H9 (cell line): ENCODE measurements at regions not wholly inside any gene's neighbourhood (a gene's known extent, or its start where the extent isn't known, plus 50 kb on each side); places are given as distances from the start of the nearest gene placed in this dataset.

Source experiments
- DNase-seq: peaks from one replicate; pipeline ENCODE4 v3.0.0-alpha.2; 2017
- H2AFZ ChIP-seq: one replicate; pipeline ENCODE4 v1.6.1; 2013; ENCODE audit warnings: mild to moderate bottlenecking, low read length, control low read depth, moderate library complexity
- H2AK5ac ChIP-seq: 2 replicates; pipeline ENCODE4 v1.6.1; 2013; ENCODE audit warnings: low read length, control low read depth, mixed read lengths; ENCODE audit not compliant: insufficient read length
- H2BK120ac ChIP-seq: one replicate; pipeline ENCODE4 v1.6.1; 2013; ENCODE audit warnings: low read depth, mild to moderate bottlenecking, low read length, control low read depth, inconsistent platforms; ENCODE audit not compliant: poor library complexity, severe bottlenecking
- H2BK12ac ChIP-seq: 2 replicates; pipeline ENCODE4 v1.6.1; 2013; ENCODE audit warnings: low read length, control low read depth, mixed read lengths, low read depth; ENCODE audit not compliant: insufficient read length
- H2BK15ac ChIP-seq: 2 replicates; pipeline ENCODE4 v1.6.1; 2013; ENCODE audit warnings: low read depth, low read length, control low read depth
- H2BK20ac ChIP-seq: one replicate; pipeline ENCODE4 v1.6.1; 2013; ENCODE audit warnings: low read depth, mild to moderate bottlenecking, low read length, control low read depth, inconsistent platforms; ENCODE audit not compliant: poor library complexity, severe bottlenecking
- H2BK5ac ChIP-seq: 2 replicates; pipeline ENCODE4 v1.6.1; 2013; ENCODE audit warnings: low read length, control low read depth, mixed read lengths; ENCODE audit not compliant: insufficient read length
- H3K14ac ChIP-seq: 2 replicates; pipeline ENCODE4 v1.6.1; 2013; ENCODE audit warnings: low read length, control low read depth; ENCODE audit not compliant: insufficient read depth
- H3K18ac ChIP-seq: 2 replicates; pipeline ENCODE4 v1.6.1; 2013; ENCODE audit warnings: low read depth, mild to moderate bottlenecking, mixed read lengths, low read length, control low read depth; ENCODE audit not compliant: insufficient read length
- H3K23ac ChIP-seq: 2 replicates; pipeline ENCODE4 v1.6.1; 2013; ENCODE audit warnings: low read length, control low read depth, mixed read lengths, low read depth; ENCODE audit not compliant: insufficient read length
- H3K23me2 ChIP-seq: 2 replicates; pipeline ENCODE4 v1.6.1; 2013; ENCODE audit warnings: low read depth, mild to moderate bottlenecking, mixed read lengths, low read length, control low read depth; ENCODE audit not compliant: insufficient read length, poor library complexity, severe bottlenecking
- H3K27ac ChIP-seq: 2 replicates; pipeline ENCODE4 v1.5.1; 2013; ENCODE audit warnings: low read length, control low read depth, mixed read lengths, low read depth; ENCODE audit not compliant: insufficient read length
- H3K27me3 ChIP-seq: 2 replicates; pipeline ENCODE4 v1.6.1; 2013; ENCODE audit warnings: low read length, control low read depth, inconsistent platforms; ENCODE audit not compliant: insufficient read depth
- H3K4ac ChIP-seq: 2 replicates; pipeline ENCODE4 v1.6.1; 2013; ENCODE audit warnings: low read depth, mild to moderate bottlenecking, control low read depth, inconsistent platforms, low read length, moderate library complexity
- H3K4me1 ChIP-seq: 2 replicates; pipeline ENCODE4 v1.6.1; 2013; ENCODE audit warnings: low read length, control low read depth, inconsistent platforms; ENCODE audit not compliant: insufficient read depth
- H3K4me2 ChIP-seq: 2 replicates; pipeline ENCODE4 v1.6.1; 2013; ENCODE audit warnings: low read length, control low read depth, mixed read lengths; ENCODE audit not compliant: insufficient read length, insufficient read depth
- H3K56ac ChIP-seq: 2 replicates; pipeline ENCODE4 v1.6.1; 2013; ENCODE audit warnings: low read depth, mild to moderate bottlenecking, mixed read lengths, low read length, control low read depth; ENCODE audit not compliant: insufficient read length
- H3K79me1 ChIP-seq: 2 replicates; pipeline ENCODE4 v1.6.1; 2013; ENCODE audit warnings: low read depth, mild to moderate bottlenecking, moderate library complexity, low read length, control low read depth, inconsistent platforms; ENCODE audit not compliant: insufficient read depth, poor library complexity, severe bottlenecking
- H3K79me2 ChIP-seq: 2 replicates; pipeline ENCODE4 v1.6.1; 2013; ENCODE audit warnings: low read length, control low read depth, inconsistent platforms; ENCODE audit not compliant: insufficient read depth
- H3K9ac ChIP-seq: 2 replicates; pipeline ENCODE4 v1.6.1; 2013; ENCODE audit warnings: low read length, control low read depth, mixed read lengths; ENCODE audit not compliant: insufficient read length; ENCODE audit errors: extremely low read depth
- H3K9me3 ChIP-seq: one replicate; pipeline ENCODE4 v1.6.1; 2013; ENCODE audit warnings: low read depth, low read length, inconsistent platforms; ENCODE audit not compliant: control insufficient read depth
- H3T11ph ChIP-seq: one replicate; pipeline ENCODE4 v1.6.1; 2013; ENCODE audit warnings: mild to moderate bottlenecking, low read length, control low read depth, inconsistent platforms
- H4K20me1 ChIP-seq: one replicate; pipeline ENCODE4 v1.6.1; 2013; ENCODE audit not compliant: control insufficient read depth, insufficient read length, insufficient read depth
- H4K5ac ChIP-seq: 2 replicates; pipeline ENCODE4 v1.6.1; 2013; ENCODE audit warnings: low read depth, mild to moderate bottlenecking, mixed read lengths, low read length, control low read depth; ENCODE audit not compliant: insufficient read length
- H4K8ac ChIP-seq: replicated peaks from 2 replicates; pipeline ENCODE4 v1.6.1; 2013; ENCODE audit warnings: low read length, control low read depth, mixed read lengths, low read depth; ENCODE audit not compliant: insufficient read length
- H4K91ac ChIP-seq: 2 replicates; pipeline ENCODE4 v1.6.1; 2013; ENCODE audit warnings: low read depth, mild to moderate bottlenecking, moderate library complexity, mixed read lengths, low read length, control low read depth; ENCODE audit not compliant: insufficient read length
- H3K27ac Mint-ChIP-seq, 3 experiments: 2 replicates in 2 of 3; 3 replicates in 1 of 3; pipeline ENCODE4 v1.8.0; 2020 to 2021; ENCODE audit warnings: mixed read lengths in 3 of 3, mild to moderate bottlenecking in 1 of 3, moderate library complexity in 1 of 3
- H3K27me3 Mint-ChIP-seq: 2 replicates; pipeline ENCODE4 v1.8.0; 2021; ENCODE audit warnings: low read depth, mild to moderate bottlenecking, moderate library complexity, mixed read lengths
- H3K36me3 Mint-ChIP-seq, 3 experiments: 2 replicates in 2 of 3; 3 replicates in 1 of 3; pipeline ENCODE4 v1.8.0; 2020 to 2021; ENCODE audit warnings: low read depth in 3 of 3, mixed read lengths in 3 of 3; ENCODE audit not compliant: insufficient read depth in 1 of 3
- H3K4me1 Mint-ChIP-seq, 2 experiments: 2 replicates each; pipeline ENCODE4 v1.8.0; 2020; ENCODE audit warnings: mixed read lengths in 2 of 2
- H3K4me3 Mint-ChIP-seq, 2 experiments: 2 replicates in 1 of 2; 3 replicates in 1 of 2; pipeline ENCODE4 v1.8.0; 2020 to 2021; ENCODE audit warnings: mild to moderate bottlenecking in 2 of 2, mixed read lengths in 2 of 2, moderate library complexity in 1 of 2
- H3K9me3 Mint-ChIP-seq, 2 experiments: 2 replicates in 1 of 2; 3 replicates in 1 of 2; pipeline ENCODE4 v1.8.0; 2020; ENCODE audit warnings: mild to moderate bottlenecking in 2 of 2, mixed read lengths in 2 of 2, moderate library complexity in 1 of 2
- WGBS: extraction: QIAGEN DNeasy Blood & Tissue Kit; methylation state at CpG from one replicate; pipeline ENCODE4 v1.1.7; 2013; ENCODE audit warnings: missing lambda C conversion rate, low lambda C conversion rate, mixed read lengths; ENCODE audit not compliant: insufficient read length; ENCODE audit errors: extremely low coverage; 5-methylcytosine and 5-hydroxymethylcytosine counted together
- TF ChIP-seq, protein P1 (sequence below): fragments of 200-600 bp; sonication (generic); conservative IDR thresholded peaks from 3 replicates; pipeline ENCODE4 v1.8.0; 2021; ENCODE audit warnings: antibody characterized with exemption, mild to moderate bottlenecking

DNA sequence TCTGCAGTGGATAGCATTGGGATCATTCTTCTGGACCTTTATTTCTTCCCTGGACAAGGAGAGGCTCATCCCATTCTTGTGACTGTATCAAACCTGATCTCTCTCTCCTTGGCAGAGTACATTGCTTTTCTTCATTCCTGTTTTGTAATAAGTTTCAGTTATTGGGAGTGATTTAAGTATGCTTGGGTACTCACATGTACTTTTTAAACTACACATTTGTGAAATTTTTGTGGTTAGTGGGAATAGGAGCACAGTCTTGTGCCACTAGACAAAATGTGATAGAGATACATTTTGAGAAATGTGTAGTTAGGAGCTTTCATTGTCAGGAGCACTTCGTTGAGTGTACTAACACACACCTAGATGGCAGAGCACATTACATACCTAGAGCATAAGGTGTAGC lies 262.6 kb downstream of the C3orf38 start:
- Mint-ChIP-seq H3K27ac (no peak overlapping the region), H3K4me1 (no peaks in the 10 kb centered on the region), H3K4me3 (no peak overlapping the region), H3K36me3 (no peaks in the 10 kb centered on the region), H3K9me3 (no peaks in the 10 kb centered on the region), H3K27me3 (no peaks in the 10 kb centered on the region)
- no peak overlapping the region for H2AFZ ChIP-seq
- no peak overlapping the region for H3K27ac ChIP-seq
- H3K14ac ChIP-seq, result no peak overlapping the region
- no peaks in the 10 kb centered on the region for H4K20me1 ChIP-seq
- no peaks in the 10 kb centered on the region for H3K27me3 ChIP-seq
- no CpG with 5 or more reads among the region's 1 CpG for WGBS
- no peak overlapping the region for H3K4me2 ChIP-seq
- no peak overlapping the region for H2BK20ac ChIP-seq
- no peak overlapping the region for H2BK5ac ChIP-seq
- no peaks in the 10 kb centered on the region for H3K79me2 ChIP-seq
- no peak overlapping the region for H2AK5ac ChIP-seq
- H3K18ac ChIP-seq, result no peak overlapping the region
- H4K5ac ChIP-seq, result no peak overlapping the region
- H4K91ac ChIP-seq, result no peak overlapping the region
- H3K23me2 ChIP-seq, result no peaks in the 10 kb centered on the region
- H3K9me3 ChIP-seq, result no peaks in the 10 kb centered on the region
- no peak overlapping the region for H2BK12ac ChIP-seq
- H3K9ac ChIP-seq, result no peak overlapping the region
- no peak overlapping the region for H3K56ac ChIP-seq
- no peak overlapping the region for H2BK120ac ChIP-seq
- H3K23ac ChIP-seq, result no peak overlapping the region
- H2BK15ac ChIP-seq, result no peak overlapping the region
- no peaks in the 10 kb centered on the region for H3K4me1 ChIP-seq
- H3T11ph ChIP-seq, result no peak overlapping the region
- no peak overlapping the region for H4K8ac ChIP-seq
- no peaks in the 10 kb centered on the region for H3K79me1 ChIP-seq
- H3K4ac ChIP-seq, result no peak overlapping the region
- TF ChIP-seq, protein P1, sequence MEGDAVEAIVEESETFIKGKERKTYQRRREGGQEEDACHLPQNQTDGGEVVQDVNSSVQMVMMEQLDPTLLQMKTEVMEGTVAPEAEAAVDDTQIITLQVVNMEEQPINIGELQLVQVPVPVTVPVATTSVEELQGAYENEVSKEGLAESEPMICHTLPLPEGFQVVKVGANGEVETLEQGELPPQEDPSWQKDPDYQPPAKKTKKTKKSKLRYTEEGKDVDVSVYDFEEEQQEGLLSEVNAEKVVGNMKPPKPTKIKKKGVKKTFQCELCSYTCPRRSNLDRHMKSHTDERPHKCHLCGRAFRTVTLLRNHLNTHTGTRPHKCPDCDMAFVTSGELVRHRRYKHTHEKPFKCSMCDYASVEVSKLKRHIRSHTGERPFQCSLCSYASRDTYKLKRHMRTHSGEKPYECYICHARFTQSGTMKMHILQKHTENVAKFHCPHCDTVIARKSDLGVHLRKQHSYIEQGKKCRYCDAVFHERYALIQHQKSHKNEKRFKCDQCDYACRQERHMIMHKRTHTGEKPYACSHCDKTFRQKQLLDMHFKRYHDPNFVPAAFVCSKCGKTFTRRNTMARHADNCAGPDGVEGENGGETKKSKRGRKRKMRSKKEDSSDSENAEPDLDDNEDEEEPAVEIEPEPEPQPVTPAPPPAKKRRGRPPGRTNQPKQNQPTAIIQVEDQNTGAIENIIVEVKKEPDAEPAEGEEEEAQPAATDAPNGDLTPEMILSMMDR, result no peak
- DNase-seq, result no peak
